Muscle of leg (tissue), 3 donors: ENCODE measurements at regions not wholly inside any gene's neighbourhood (a gene's known extent, or its start where the extent isn't known, plus 50 kb on each side); places are given as distances from the start of the nearest gene placed in this dataset.
A peak's percentile ranks its signal among the peaks of the same experiment; 100 is the strongest.

Experiments used
- DNase-seq: peaks from one replicate; pipeline ENCODE4 v3.0.0; 2013
- H3K27ac ChIP-seq: one replicate; pipeline ENCODE4 v1.5.1; 2013; ENCODE audit warnings: mild to moderate bottlenecking, low read length, control low read depth
- H3K27me3 ChIP-seq: one replicate; pipeline ENCODE4 v1.6.1; 2013; ENCODE audit warnings: low read length; ENCODE audit not compliant: control insufficient read depth, insufficient read depth
- H3K36me3 ChIP-seq: one replicate; pipeline ENCODE4 v1.6.1; 2013; ENCODE audit warnings: low read length; ENCODE audit not compliant: control insufficient read depth, insufficient read depth
- H3K4me1 ChIP-seq: one replicate; pipeline ENCODE4 v1.6.1; 2013; ENCODE audit warnings: low read length; ENCODE audit not compliant: control insufficient read depth, insufficient read depth
- H3K4me3 ChIP-seq: one replicate; pipeline ENCODE4 v1.5.1; 2013; ENCODE audit warnings: low read length, control low read depth
- H3K9me3 ChIP-seq: replicated peaks from 2 replicates; pipeline ENCODE4 v1.6.1; 2013; ENCODE audit warnings: low read depth, low read length; ENCODE audit not compliant: control insufficient read depth
- WGBS: methylation state at CpG from one replicate; pipeline ENCODE4 v1.1.5; 2013; ENCODE audit warnings: missing lambda C conversion rate; ENCODE audit not compliant: insufficient coverage; 5-methylcytosine and 5-hydroxymethylcytosine counted together

DNA sequence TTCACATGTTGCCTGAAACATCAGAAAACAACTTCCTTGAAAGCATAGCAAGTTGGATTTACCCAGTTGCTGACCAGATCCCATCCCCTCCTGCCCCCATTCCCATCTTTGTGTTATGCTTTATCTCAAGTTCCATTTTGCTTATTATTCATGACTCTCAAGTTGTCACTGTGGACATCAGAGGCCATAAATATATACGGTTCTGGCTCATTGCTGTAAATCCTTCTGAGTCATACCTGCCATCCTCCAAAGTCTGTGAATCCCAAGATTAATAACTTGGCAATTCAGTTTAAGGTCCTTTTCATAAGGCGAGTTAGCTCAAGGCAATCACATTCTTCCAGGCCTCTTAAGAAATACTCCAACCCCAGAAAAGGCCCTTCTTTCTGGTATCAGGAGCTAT lies 126.2 kb upstream of the C2CD4B start:
- no peak overlapping the region for H3K4me3 ChIP-seq
- no peak for DNase-seq
- WGBS: 29% methylated on average over 2 of the region's 2 CpGs
- H3K4me1 ChIP-seq: no peaks in the 10 kb centered on the region
- H3K36me3 ChIP-seq: no peaks in the 10 kb centered on the region
- no peak overlapping the region for H3K27ac ChIP-seq
- peaks cover 9% of the 10 kb centered on the region for H3K27me3 ChIP-seq
- no peaks in the 10 kb centered on the region for H3K9me3 ChIP-seq

DNA sequence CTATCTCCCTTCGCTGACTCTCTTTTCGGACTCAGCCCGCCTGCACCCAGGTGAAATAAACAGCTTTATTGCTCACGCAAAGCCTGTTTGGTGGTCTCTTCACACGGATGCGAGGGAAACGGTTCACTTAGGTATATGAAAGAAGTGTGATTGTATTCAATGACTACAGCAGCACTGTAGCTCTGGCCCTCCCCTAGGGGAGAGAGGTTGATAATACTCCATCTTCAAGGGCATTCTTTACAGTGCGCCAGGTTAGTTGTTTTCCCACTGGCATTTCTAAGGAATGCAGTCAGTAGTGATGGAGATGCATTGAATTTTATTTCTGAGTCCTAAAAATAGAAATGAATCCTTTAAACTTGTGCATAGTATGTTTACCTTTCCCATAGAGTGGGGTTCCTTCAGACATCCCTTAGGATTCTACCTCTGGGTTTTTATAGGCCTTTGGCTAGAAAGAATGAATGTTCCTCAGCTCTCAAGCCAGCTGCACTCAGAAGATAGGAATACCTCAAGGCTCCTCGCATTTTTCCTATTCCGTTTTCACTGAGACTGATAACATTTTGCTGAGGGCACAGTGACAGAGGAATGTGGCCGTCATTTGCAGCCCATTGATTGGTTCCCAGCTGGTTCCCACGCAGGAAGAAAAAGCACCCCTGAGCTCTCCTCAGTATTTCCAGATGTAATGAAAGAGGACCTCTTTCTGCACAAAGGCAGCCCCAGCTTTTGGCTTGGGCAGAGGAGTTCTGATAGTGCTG lies 131.8 kb upstream of the C2CD4B start:
- Histone ChIP-seq H3K36me3 (no peaks in the 10 kb centered on the region), H3K4me3 (no peak overlapping the region), H3K4me1 (no peaks in the 10 kb centered on the region), H3K27ac (no peak overlapping the region), H3K27me3 (peaks cover 3% of the 10 kb centered on the region), H3K9me3 (no peaks in the 10 kb centered on the region)
- no peak for DNase-seq
- 50% methylated on average over 2 of the region's 12 CpGs for WGBS

DNA sequence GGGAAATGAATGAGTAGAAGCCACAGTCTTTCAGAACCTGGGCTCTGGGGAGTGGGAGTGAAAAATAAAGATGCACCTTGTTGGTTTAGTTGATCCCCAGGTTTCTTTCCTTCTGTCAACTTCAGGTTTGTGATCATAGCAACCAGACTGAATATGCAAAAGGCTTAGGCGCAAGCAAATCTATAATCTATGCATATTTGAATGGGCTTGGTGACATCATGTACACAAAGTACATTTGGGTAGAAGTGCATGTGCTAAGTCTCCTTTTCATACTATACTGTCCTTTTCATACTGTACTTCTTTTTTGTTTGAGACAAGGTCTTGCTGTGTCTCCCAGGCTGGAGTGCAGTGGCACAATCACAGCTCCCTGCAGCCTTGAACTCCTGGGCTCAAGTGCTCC lies 132.4 kb upstream of the C2CD4B start:
- Histone ChIP-seq H3K4me1 (no peaks in the 10 kb centered on the region), H3K9me3 (no peaks in the 10 kb centered on the region), H3K4me3 (no peak overlapping the region), H3K27me3 (peaks cover 3% of the 10 kb centered on the region), H3K36me3 (no peaks in the 10 kb centered on the region), H3K27ac (no peak overlapping the region)
- no peak for DNase-seq
- no CpG with 5 or more reads among the region's 1 CpG for WGBS

DNA sequence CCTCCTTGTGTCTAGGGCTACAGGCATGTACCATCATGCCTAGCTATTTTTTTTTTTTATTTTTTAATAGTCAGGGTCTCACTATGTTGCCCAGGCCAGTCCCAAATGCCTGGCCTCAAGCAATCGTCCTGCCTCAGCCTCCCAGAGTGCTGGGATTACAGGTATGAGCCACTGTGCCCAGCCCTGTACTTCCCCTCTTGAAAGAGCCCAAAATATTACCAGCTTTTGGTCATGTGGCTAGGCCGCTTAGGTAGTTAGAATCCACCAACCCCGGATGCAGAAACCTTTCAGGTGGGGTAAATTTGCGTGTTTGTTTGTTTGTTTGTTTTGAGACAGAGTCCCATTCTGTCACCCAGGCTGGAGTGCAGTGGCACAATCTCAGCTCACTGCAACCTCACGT lies 132.8 kb upstream of the C2CD4B start:
- Histone ChIP-seq H3K27ac (no peak overlapping the region), H3K36me3 (no peaks in the 10 kb centered on the region), H3K4me1 (no peaks in the 10 kb centered on the region), H3K27me3 (peaks cover 3% of the 10 kb centered on the region), H3K9me3 (no peaks in the 10 kb centered on the region), H3K4me3 (no peak overlapping the region)
- WGBS: 40% methylated on average over 1 of the region's 5 CpGs
- no peak for DNase-seq

DNA sequence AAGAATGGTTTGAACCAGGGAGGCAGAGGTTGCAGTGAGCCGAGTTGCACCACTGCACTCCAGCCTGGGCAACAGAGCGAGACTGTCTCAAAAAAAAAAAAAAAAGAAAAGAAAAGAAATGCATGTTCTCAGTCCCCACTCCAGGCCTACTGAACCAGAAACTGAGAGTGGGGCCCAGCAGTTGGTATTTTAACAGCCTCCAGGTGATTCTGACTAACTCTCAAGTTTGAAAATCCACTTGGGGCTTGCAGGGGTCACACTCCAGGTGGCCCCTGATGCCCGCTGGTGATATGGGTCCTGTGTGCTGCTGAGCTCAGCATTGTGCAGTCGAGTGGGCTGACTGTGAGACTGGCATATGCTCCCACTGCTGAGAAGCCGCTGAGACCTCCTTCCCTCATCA lies 133.7 kb upstream of the C2CD4B start:
- Histone ChIP-seq H3K36me3 (no peaks in the 10 kb centered on the region), H3K27me3 (peaks cover 3% of the 10 kb centered on the region)
- 81% methylated on average over 4 of the region's 5 CpGs for WGBS

DNA sequence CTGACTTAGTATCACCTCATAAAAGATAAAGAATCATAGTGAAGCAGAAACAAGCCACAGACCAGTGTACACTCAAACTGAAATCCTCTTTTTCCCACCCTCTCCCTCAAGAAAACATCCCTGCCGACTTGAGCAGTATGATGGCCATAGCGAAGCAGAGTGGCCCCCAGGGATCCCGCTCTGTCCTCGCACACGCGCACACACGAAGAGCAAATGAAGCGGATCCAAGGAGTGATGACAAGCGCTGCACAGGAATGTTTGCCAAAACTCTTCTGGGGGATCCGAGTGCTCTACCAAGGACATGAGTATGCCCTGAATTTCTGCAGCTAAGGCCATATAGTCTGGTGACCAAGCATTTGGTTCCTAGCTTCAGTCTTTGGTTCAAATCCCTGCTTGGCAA lies 134.5 kb upstream of the C2CD4B start:
- Histone ChIP-seq H3K36me3 (no peaks in the 10 kb centered on the region), H3K9me3 (no peaks in the 10 kb centered on the region), H3K27me3 (peaks cover 3% of the 10 kb centered on the region), H3K4me3 (no peak overlapping the region), H3K4me1 (no peaks in the 10 kb centered on the region), H3K27ac (no peak overlapping the region)
- DNase-seq: no peak
- WGBS: 77% methylated on average over 9 of the region's 10 CpGs

More for the DNA sequence above, 133.7 kb upstream of the C2CD4B start:
- H3K9me3 ChIP-seq: no peaks in the 10 kb centered on the region
- no peak overlapping the region for H3K27ac ChIP-seq
- no peak overlapping the region for H3K4me3 ChIP-seq
- no peak for DNase-seq
- H3K4me1 ChIP-seq: no peaks in the 10 kb centered on the region

DNA sequence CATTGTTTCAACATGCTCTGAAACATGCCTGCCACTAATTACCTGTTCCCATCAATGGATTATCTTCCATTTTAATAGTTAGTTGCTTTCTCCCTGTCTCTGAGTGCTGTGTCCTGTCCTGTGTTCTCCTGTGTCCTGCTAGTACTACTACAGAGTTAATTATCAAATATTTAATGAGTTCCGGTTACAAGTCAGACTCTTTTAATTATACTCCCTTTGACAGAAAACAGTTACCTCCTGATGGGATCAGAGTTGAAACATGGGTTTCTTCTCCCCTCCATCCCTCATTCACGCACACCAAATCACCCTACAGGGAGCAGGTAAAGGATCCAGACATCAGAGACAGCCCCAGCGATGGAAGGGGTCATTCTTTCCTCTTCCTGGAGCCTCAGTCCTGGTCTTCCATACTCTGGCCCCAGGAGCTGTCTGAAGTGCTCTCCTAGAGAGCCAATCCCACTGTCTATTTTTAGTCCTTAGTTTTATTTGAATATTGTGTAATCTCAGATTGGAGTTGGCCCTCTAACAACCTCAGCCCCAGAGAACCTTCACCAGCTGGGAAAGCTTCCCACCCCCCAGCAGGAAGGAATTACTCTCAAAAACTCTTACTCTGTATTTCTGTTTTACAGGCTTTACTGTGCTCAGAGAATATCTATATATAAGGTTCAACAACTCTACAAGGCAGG lies 137.0 kb upstream of the C2CD4B start:
- WGBS: no CpG with 5 or more reads among the region's 3 CpGs
- Histone ChIP-seq H3K4me3 (no peak overlapping the region), H3K36me3 (no peaks in the 10 kb centered on the region), H3K9me3 (no peaks in the 10 kb centered on the region), H3K27ac (no peak overlapping the region), H3K27me3 (no peaks in the 10 kb centered on the region), H3K4me1 (no peaks in the 10 kb centered on the region)
- peak; percentile 39 for DNase-seq

DNA sequence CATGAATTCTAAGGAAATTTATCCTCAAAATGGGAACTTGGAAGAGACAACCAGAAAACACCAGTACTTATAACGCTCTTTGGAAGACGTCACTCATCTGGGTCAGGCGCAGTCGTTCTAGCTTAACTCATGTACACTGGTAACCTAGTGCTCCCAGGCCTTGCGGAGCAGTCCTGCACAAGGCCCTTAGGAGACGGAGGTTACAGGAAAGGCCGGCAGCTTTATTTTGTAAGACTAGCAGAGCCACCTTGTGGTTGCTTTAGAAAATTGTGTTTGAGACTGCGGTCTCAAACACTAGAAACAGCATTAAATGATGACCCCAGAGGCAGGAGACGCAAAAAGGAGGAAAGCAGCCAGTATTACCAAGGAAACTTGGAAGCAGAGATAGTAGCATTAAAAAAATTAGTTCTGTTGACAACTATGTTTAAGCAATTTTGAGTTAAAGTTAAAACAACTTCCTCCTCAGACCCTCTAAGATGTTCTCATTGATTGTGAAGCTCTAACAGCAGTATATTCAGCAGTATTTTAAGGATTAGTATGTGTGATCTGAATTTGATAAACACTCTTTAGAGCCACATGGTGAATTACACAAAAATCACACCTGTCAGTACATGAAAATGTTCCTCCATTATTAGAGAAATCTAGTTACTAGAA lies 141.9 kb upstream of the C2CD4B start:
- Histone ChIP-seq H3K27me3 (no peaks in the 10 kb centered on the region), H3K36me3 (no peaks in the 10 kb centered on the region), H3K4me3 (no peak overlapping the region), H3K4me1 (no peaks in the 10 kb centered on the region), H3K9me3 (peaks cover 3% of the 10 kb centered on the region), H3K27ac (no peak overlapping the region)
- DNase-seq: peak; percentile 84
- 8% methylated on average over 4 of the region's 9 CpGs for WGBS

DNA sequence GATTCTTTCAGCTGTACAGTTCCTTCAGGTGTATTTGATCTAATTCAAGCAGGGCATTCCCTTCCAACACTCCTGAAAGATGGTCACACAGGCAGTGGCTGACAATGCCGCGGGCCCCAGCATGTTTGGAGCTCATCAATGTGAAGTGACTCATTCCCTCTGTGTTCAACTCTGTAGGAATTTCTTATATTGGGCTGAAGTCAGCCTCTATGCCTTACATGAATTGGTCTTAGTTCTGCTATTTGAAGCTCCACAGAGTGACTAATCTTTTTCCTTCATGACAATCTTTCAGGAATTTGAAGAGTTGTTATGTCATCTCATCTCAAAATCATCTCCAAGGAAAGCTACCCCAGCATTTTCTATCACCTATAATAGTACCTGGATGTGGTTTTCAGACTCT lies 142.5 kb upstream of the C2CD4B start:
- Histone ChIP-seq H3K9me3 (peaks cover 3% of the 10 kb centered on the region), H3K4me3 (no peak overlapping the region), H3K36me3 (no peaks in the 10 kb centered on the region), H3K4me1 (no peaks in the 10 kb centered on the region), H3K27me3 (no peaks in the 10 kb centered on the region), H3K27ac (no peak overlapping the region)
- no peak for DNase-seq
- WGBS: no CpG with 5 or more reads among the region's 2 CpGs

DNA sequence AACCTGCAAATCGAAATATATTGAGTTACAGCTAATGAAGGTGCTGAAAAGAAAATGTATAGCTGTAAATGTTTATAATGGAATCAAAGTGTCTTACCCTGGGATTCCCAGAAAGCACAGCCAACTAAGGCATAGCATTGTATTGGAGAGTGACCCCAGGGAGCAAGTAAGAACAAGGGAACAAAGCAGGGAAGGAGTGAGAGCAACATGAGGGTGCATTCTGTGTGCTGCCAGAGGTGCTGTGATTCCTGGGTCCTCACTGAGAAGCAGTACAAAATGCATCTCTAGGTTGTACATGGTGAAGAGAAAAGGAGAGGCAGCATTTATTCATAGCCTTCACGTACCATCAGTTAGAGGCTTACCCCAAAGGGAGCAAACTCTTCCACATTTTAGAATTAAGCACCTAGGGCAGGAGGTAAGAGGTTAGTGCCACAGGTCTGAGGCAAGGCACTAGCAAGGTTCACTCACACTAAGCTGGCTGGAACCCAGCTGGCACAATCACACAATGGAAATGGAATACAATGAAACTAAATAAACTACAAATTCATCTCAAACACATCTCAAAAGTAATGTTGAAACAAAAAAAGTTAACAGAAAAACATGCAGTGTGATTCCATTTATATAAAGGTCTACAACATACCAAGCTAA lies 151.5 kb upstream of the C2CD4B start:
- Histone ChIP-seq H3K27me3 (peaks cover 2% of the 10 kb centered on the region), H3K4me1 (peaks cover 10% of the 10 kb centered on the region), H3K4me3 (no peak overlapping the region), H3K27ac (no peak overlapping the region), H3K9me3 (peaks cover 3% of the 10 kb centered on the region), H3K36me3 (no peaks in the 10 kb centered on the region)
- no peak for DNase-seq
- no CpG with 5 or more reads among the region's 2 CpGs for WGBS
